CD4-positive, alpha-beta T cell treated with Interleukin-1 beta for 1 hour (primary cell): ENCODE measurements at regions not wholly inside any gene's neighbourhood (a gene's known extent, or its start where the extent isn't known, plus 50 kb on each side); places are given as distances from the start of the nearest gene placed in this dataset.
"Not testable (repeated sequence)": the region's sequence is repeated elsewhere in the genome, so short reads cannot be mapped to it uniquely, and the experiment has no call there.

ENCODE experiments used
- DNase-seq, 2 donors: peaks; one replicate each; pipeline ENCODE4 v3.0.0-alpha.2; 2020 to 2022

GRCh38 chr14:70269582-70269981, 80.8 kb upstream of the SLC8A3 start:
- no peak for DNase-seq

DNA sequence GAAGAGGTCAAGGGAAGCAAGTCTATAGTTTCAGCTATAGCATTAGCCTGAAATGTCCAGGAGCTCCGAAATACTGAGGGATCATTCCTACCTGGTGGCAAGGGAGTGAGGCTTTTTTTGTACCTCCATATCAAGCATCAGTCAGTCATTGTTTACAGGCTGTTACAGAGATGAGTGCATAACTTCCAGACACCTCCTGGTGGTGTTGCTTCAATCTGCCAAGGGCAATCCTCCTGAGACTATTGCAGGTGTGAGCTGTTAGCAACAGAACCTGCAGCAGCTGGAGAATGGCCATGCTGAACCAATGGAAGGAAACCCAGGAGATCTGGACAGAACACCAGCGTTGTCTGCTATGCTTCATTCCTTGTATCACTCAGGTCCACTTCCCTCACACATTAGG, 80.0 kb upstream of the SLC8A3 start:
- DNase-seq: no peak

- no peak for DNase-seq
Measured at GRCh38 chr14:70266157-70266556, 77.4 kb upstream of the SLC8A3 start.

GRCh38 chr14:70265422-70265821, 76.7 kb upstream of the SLC8A3 start:
- DNase-seq: no peak

DNA sequence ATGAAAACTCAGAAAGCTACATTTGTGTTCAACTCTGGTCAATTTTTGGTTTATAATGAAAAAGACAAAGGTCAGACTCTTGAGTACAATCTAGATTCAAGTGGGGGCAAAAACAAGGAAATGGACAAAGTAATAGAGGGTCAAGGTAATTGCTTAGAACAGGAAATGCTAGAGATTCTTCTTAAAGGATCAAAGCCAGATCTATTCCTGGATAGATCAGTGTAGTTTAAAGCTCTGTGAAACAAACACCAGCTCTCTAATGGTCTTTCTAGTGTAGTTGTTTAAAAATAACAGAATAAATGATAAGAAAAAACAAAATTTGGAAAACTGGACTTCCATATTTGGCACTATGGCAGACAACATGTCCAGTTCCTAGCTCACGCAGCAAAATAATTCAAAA, 70.7 kb upstream of the SLC8A3 start:
- DNase-seq: no peak

DNA sequence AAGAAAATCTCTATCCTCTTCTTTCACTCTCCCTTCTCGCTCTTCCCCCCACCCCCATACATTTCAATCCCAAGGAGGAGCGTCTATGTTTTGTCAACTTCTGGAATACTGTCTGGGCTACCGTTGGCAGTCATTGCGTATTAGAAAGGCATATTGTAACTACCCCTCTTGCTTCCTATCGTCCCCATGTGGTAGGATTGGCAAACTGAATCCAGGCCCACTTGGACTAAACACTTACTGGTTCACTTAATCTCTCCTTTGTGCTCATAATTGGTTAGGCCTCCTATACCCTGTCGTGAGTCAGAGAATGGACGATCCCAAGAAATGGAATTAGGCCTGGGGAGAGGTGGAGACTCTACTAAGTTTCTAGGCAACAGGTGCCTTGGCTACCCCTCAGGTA, 68.8 kb upstream of the SLC8A3 start:
- no peak for DNase-seq

DNA sequence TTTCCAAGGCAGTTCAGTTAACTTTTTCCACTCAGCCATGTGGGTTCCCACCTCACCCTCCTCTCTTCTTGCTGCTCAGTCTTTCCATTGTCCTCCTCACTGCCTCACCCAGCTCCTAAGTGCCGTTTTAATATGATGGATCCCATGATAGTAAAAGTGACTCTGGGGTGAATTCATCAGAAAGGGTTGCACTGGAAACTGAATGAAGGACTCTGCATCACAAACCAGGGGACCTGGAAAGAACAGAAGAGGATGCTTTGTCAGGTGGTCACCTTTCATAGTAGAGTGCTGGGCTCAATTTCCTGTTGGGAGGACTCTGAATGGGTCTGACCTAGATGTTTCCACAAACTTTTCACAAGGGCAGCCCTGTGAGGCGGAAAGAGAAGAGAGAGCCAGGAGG, 67.8 kb upstream of the SLC8A3 start:
- DNase-seq: no peak

GRCh38 chr14:70255071-70256057, 66.6 kb upstream of the SLC8A3 start:
- peak; percentile 40 to 47 for DNase-seq

DNA sequence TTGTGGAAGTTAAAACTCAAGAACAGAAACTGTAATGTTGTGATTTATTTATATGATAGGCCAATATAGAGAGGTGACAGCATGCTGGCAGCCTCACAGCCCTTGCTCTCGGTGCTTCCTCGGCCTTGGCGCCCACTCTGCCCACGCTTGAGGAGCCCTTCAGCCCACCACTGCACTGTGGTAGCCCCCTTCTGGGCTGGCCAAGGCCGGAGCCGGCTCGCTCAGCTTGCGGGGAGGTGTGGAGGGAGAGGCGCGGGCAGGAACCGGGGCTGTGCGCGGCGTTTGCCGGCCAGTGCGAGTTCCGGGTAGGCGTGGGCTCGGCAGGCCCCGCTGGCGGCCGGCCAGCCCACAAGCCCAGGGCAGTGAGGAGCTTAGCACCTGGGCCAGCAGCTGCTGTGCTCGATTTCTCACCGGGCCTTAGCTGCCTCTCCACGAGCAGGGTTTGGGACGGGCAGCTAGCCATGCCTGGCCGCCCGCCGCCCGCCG, 65.8 kb upstream of the SLC8A3 start:
- no peak for DNase-seq

DNA sequence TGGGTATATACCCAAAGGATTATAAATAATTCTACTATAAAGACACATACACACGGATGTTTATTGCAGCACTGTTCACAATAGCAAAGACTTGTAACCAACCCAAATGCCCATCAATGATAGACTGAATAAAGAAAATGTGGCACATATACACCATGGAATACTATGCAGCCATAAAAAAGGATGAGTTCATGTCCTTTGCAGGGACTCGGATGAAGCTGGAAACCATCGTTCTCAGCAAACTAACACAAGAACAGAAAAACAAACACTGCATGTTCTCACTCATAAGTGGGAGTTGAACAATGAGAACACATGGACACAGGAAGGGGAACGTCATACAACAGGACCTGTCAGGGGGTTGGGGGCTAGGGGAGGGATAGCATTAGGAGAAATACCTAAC, 64.8 kb upstream of the SLC8A3 start:
- DNase-seq: not testable (repeated sequence)

DNA sequence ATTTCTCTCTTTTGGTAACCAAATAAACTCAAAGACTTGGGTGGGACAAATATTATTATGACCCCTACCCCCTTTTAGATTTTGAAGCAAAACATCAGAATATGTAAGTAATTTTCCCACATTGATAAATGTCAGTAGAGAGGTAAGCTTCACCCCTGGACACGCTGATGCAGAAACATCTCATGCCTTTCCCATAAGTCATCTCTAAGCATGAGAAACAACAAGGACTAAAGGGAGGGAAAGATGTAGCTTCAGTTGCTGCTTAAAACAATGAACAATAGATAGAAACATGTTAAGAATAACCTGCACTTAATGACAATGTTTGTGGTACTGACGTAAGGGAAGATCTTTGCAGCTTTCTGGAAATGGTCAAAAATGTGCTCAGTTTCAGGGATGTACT, 56.3 kb upstream of the SLC8A3 start:
- no peak for DNase-seq

- DNase-seq: no peak
Measured at GRCh38 chr14:70239802-70240201, 51.1 kb upstream of the SLC8A3 start.

DNA sequence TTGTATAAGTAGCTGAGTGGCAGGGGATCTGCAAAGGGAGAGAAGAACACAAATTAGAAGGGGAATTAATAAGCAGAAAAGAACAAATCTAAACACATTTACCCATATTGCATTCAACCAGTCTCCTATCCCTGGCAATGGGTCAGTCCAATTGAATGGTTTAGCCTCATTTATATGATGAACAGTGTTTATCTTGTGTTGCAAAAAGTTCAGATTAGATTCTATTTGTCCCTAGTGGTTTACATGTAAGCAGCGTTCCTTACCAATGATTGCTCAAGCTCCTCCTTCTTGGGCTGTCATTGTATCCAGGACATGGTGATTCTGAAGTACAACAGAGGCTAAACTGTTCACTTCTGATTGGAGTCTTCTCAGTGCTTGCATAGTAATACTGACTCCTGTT, 49.9 kb upstream of the SLC8A3 start:
- not testable (repeated sequence) for DNase-seq
